Hepatocyte (in vitro differentiated cells): ENCODE measurements at regions not wholly inside any gene's neighbourhood (a gene's known extent, or its start where the extent isn't known, plus 50 kb on each side); places are given as distances from the start of the nearest gene placed in this dataset.

Experiments used
- EZH2phosphoT487 ChIP-seq: fragments of 200-600 bp; sonication (generic); IDR thresholded peaks from one replicate; pipeline ENCODE4 v1.6.1; 2018; ENCODE audit warnings: antibody characterized with exemption, mild to moderate bottlenecking, low read depth, moderate library complexity; ENCODE audit not compliant: unreplicated experiment, severe bottlenecking
- TF ChIP-seq, protein P1 (sequence below): fragments of 200-600 bp; sonication (generic); IDR thresholded peaks from 2 replicates; pipeline ENCODE4 v1.5.1; 2016; ENCODE audit warnings: antibody characterized with exemption, mild to moderate bottlenecking; ENCODE audit not compliant: poor library complexity

DNA sequence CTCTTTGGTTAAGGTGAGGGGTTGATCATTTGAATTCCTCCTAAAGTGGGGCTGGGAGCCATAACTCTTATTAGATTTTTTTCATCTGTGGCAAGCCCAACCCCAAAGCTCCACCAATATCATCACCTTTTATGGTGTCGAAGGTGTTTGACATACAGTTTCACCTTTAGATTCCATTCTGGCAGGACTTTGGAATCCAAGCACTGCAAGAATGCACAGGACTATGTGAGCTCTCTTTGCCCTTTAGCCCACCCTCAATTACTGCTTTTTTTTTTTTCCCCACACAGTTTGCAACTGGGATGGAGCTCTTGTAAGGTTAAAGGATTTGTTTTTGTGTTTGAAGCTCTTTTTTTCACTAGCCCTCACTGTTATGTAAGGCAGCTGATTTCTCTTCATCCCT lies 154.0 kb upstream of the KCNJ16 start:
- TF ChIP-seq EZH2phosphoT487, result no peak
- TF ChIP-seq, protein P1, sequence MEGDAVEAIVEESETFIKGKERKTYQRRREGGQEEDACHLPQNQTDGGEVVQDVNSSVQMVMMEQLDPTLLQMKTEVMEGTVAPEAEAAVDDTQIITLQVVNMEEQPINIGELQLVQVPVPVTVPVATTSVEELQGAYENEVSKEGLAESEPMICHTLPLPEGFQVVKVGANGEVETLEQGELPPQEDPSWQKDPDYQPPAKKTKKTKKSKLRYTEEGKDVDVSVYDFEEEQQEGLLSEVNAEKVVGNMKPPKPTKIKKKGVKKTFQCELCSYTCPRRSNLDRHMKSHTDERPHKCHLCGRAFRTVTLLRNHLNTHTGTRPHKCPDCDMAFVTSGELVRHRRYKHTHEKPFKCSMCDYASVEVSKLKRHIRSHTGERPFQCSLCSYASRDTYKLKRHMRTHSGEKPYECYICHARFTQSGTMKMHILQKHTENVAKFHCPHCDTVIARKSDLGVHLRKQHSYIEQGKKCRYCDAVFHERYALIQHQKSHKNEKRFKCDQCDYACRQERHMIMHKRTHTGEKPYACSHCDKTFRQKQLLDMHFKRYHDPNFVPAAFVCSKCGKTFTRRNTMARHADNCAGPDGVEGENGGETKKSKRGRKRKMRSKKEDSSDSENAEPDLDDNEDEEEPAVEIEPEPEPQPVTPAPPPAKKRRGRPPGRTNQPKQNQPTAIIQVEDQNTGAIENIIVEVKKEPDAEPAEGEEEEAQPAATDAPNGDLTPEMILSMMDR, result no peak
